Stimulated activated CD4-positive, alpha-beta T cell treated with anti-CD3 and anti-CD28 coated beads, Interleukin-2, amount 100 ng/mL, for 24 hours (primary cell): ENCODE measurements at regions not wholly inside any gene's neighbourhood (a gene's known extent, or its start where the extent isn't known, plus 50 kb on each side); places are given as distances from the start of the nearest gene placed in this dataset.

Experiments used
- DNase-seq, 2 donors: peaks; one replicate each; pipeline ENCODE4 v3.0.0-alpha.2; 2020

GRCh38 chr19:31611046-31611877, 262.0 kb upstream of the TSHZ3 start:
- no peak for DNase-seq

- DNase-seq, result no peak
Observed at GRCh38 chr19:31612873-31613272, 263.6 kb upstream of the TSHZ3 start.

- no peak for DNase-seq
Observed at GRCh38 chr19:31613683-31614219, 264.5 kb upstream of the TSHZ3 start.

- DNase-seq, result no peak
Observed at GRCh38 chr19:31616031-31616430, 266.8 kb upstream of the TSHZ3 start.

GRCh38 chr19:31617010-31617585, 267.9 kb upstream of the TSHZ3 start:
- DNase-seq, result no peak

- no peak for DNase-seq
Observed at GRCh38 chr19:31625056-31625455, 275.8 kb upstream of the TSHZ3 start.

GRCh38 chr19:31625575-31625974, 276.3 kb upstream of the TSHZ3 start:
- no peak for DNase-seq

- DNase-seq, result no peak
Observed at GRCh38 chr19:31626941-31627340, 277.7 kb upstream of the TSHZ3 start.

GRCh38 chr19:31627620-31628365, 278.6 kb upstream of the TSHZ3 start:
- DNase-seq, result no peak

- DNase-seq, result no peak
Observed at GRCh38 chr19:31629579-31630363, 280.5 kb upstream of the TSHZ3 start.

GRCh38 chr19:31633014-31633413, 283.8 kb upstream of the TSHZ3 start:
- no peak for DNase-seq

- no peak for DNase-seq
Observed at GRCh38 chr19:31639306-31639705, 290.1 kb upstream of the TSHZ3 start.

GRCh38 chr19:31641591-31641990, 292.4 kb upstream of the TSHZ3 start:
- DNase-seq, result no peak

- no peak for DNase-seq
Observed at GRCh38 chr19:31648347-31648746, 299.1 kb upstream of the TSHZ3 start.

- no peak for DNase-seq
Observed at GRCh38 chr19:31656507-31656906, 307.3 kb upstream of the TSHZ3 start.

- no peak for DNase-seq
Observed at GRCh38 chr19:31658993-31659896, 310.0 kb upstream of the TSHZ3 start.

- no peak for DNase-seq
Observed at GRCh38 chr19:31659897-31660210, 310.6 kb upstream of the TSHZ3 start.

GRCh38 chr19:31664096-31664495, 314.9 kb upstream of the TSHZ3 start:
- DNase-seq, result no peak

GRCh38 chr19:31664997-31665396, 315.8 kb upstream of the TSHZ3 start:
- no peak for DNase-seq

GRCh38 chr19:31666126-31666525, 316.9 kb upstream of the TSHZ3 start:
- DNase-seq, result no peak

- no peak for DNase-seq
Observed at GRCh38 chr19:31667106-31667505, 317.9 kb upstream of the TSHZ3 start.

GRCh38 chr19:31668921-31669320, 319.7 kb upstream of the TSHZ3 start:
- no peak for DNase-seq
